Endothelial cell of umbilical vein (primary cell): ENCODE measurements at regions not wholly inside any gene's neighbourhood (a gene's known extent, or its start where the extent isn't known, plus 50 kb on each side); places are given as distances from the start of the nearest gene placed in this dataset.

Source experiments
- BruUV-seq: library from RNA; stranded (reverse); fragments of 400-500 nt; replicated peaks from 2 replicates; lab custom pipeline; 2021; lab: Mats Ljungman, UMichigan
- CTCF ChIA-PET: fragments of 300-600, 350-600 bp; sonication (Branson Sonifier 250); formaldehyde crosslinking; loops from one replicate; lab custom pipeline; 2021; ENCODE audit warnings: antibody characterized with exemption, inconsistent platforms; lab: Charles Lee
- POLR2A ChIA-PET: fragments of 300-600, 350-600 bp; sonication (Branson Sonifier 250); formaldehyde crosslinking; loops from one replicate; lab custom pipeline; 2021; ENCODE audit warnings: antibody characterized with exemption, inconsistent platforms; lab: Charles Lee
- DNase-seq: peaks from one replicate; pipeline ENCODE4 v3.0.0-alpha.2; 2011; ENCODE audit warnings: low read depth, low spot score
- FAIRE-seq: peaks from 2 replicates; lab custom pipeline; 2011; peaks lifted over from hg19 to GRCh38; lab: Jason Lieb, UNC
- H2AFZ ChIP-seq: 2 replicates; pipeline ENCODE4 v1.6.0; 2012; ENCODE audit warnings: low read depth, low read length, control low read depth, inconsistent platforms
- H3K27ac ChIP-seq: 2 replicates; pipeline ENCODE4 v1.5.1; 2011; ENCODE audit warnings: low read depth, mild to moderate bottlenecking, control low read depth, low read length, moderate library complexity; ENCODE audit not compliant: insufficient read depth
- H3K27me3 ChIP-seq, 2 experiments: 2 replicates each; pipeline versions ENCODE4 v1.6.0 to v1.6.1; 2011; ENCODE audit warnings: low read length in 2 of 2, mixed read lengths in 1 of 2; ENCODE audit not compliant: control insufficient read depth in 2 of 2, insufficient read depth in 2 of 2
- H3K36me3 ChIP-seq, 2 experiments: 2 replicates in 1 of 2; 3 replicates in 1 of 2; pipeline ENCODE4 v1.5.1; 2011; ENCODE audit warnings: low read length in 2 of 2, mild to moderate bottlenecking in 1 of 2, moderate library complexity in 1 of 2; ENCODE audit not compliant: control insufficient read depth in 2 of 2, insufficient read depth in 2 of 2; ENCODE audit errors: extremely low read depth in 1 of 2
- H3K4me1 ChIP-seq: 3 replicates; pipeline ENCODE4 v1.5.1; 2011; ENCODE audit warnings: mild to moderate bottlenecking, low read length; ENCODE audit not compliant: control insufficient read depth, insufficient read depth; ENCODE audit errors: extremely low read depth
- H3K4me2 ChIP-seq: 2 replicates; pipeline ENCODE4 v1.6.1; 2011; ENCODE audit warnings: low read length, control low read depth, mixed read lengths; ENCODE audit not compliant: insufficient read depth
- H3K4me3 ChIP-seq, 3 experiments: fragments of 200-600 bp in 1 of 3; sonication (generic), shearing (Covaris generic) in 1 of 3; replicated peaks in 1 of 3; 2 replicates each; pipeline ENCODE4 v1.5.1; 2011 to 2016; ENCODE audit warnings: control low read depth in 3 of 3, low read length in 3 of 3, mild to moderate bottlenecking in 2 of 3, inconsistent platforms in 1 of 3, low read depth in 1 of 3, moderate library complexity in 1 of 3; ENCODE audit not compliant: insufficient read depth in 1 of 3
- H3K79me2 ChIP-seq: 2 replicates; pipeline ENCODE4 v1.6.0; 2012; ENCODE audit warnings: low read length, inconsistent platforms; ENCODE audit not compliant: control insufficient read depth, insufficient read depth
- H3K9ac ChIP-seq: replicated peaks from 2 replicates; pipeline ENCODE3; 2011; ENCODE audit warnings: low read length, control low read depth; ENCODE audit not compliant: insufficient read depth; ENCODE audit errors: extremely low read depth
- H3K9me1 ChIP-seq: replicated peaks from 3 replicates; pipeline ENCODE4 v1.6.0; 2011; ENCODE audit warnings: mild to moderate bottlenecking, low read length; ENCODE audit not compliant: control insufficient read depth, insufficient read depth; ENCODE audit errors: extremely low read depth
- H3K9me3 ChIP-seq: replicated peaks from 2 replicates; pipeline ENCODE4 v1.5.1; 2012; ENCODE audit warnings: low read length, inconsistent platforms; ENCODE audit not compliant: control insufficient read depth, insufficient read depth
- H4K20me1 ChIP-seq: replicated peaks from 2 replicates; pipeline ENCODE3; 2011; ENCODE audit warnings: mild to moderate bottlenecking, low read length; ENCODE audit not compliant: control insufficient read depth, insufficient read depth; ENCODE audit errors: extremely low read depth
- EZH2 ChIP-seq: IDR thresholded peaks from 2 replicates; pipeline ENCODE4 v1.6.1; 2012; ENCODE audit warnings: borderline replicate concordance, low read depth, mild to moderate bottlenecking, moderate library complexity, low read length, inconsistent platforms; ENCODE audit not compliant: severe bottlenecking
- FOS ChIP-seq: IDR thresholded peaks from 2 replicates; pipeline ENCODE4 v1.6.1; 2011; ENCODE audit warnings: mild to moderate bottlenecking, low read length, moderate library complexity, borderline replicate concordance; ENCODE audit not compliant: insufficient read depth
- GATA2 ChIP-seq: IDR thresholded peaks from 2 replicates; pipeline ENCODE4 v1.7.0; 2011; ENCODE audit warnings: low read depth, mild to moderate bottlenecking, moderate library complexity, mixed read lengths, low read length; ENCODE audit not compliant: insufficient read length, insufficient read depth
- JUN ChIP-seq: IDR thresholded peaks from 2 replicates; pipeline ENCODE4 v1.6.1; 2011; ENCODE audit warnings: borderline replicate concordance, low read depth; ENCODE audit not compliant: insufficient read length, insufficient read depth
- MAX ChIP-seq: IDR thresholded peaks from 2 replicates; pipeline ENCODE4 v1.6.1; 2011; ENCODE audit not compliant: insufficient read depth, insufficient read length
- MYC ChIP-seq: IDR thresholded peaks from one replicate; pipeline ENCODE4 v1.6.1; 2011; ENCODE audit warnings: mild to moderate bottlenecking, low read depth, low read length
- POLR2A ChIP-seq: IDR thresholded peaks from 2 replicates; pipeline ENCODE4 v1.6.1; 2012; ENCODE audit warnings: low read depth, mild to moderate bottlenecking, control low read depth, low read length
- POLR2AphosphoS5 ChIP-seq: IDR thresholded peaks from 2 replicates; pipeline ENCODE4 v1.6.1; 2012; ENCODE audit warnings: low read depth, mild to moderate bottlenecking, control low read depth, low read length, moderate library complexity; ENCODE audit not compliant: insufficient read depth
- dilution Hi-C: fragments of 300-500 bp; cut with MboI; formaldehyde crosslinking; loops from one replicate; pipeline ENCODE4 v1.15.0; 2019; ENCODE audit warnings: low sequenced_read_pairs; ENCODE audit not compliant: extremely low pct_ligation_motif_present
- intact Hi-C: fragments of 100-400 bp; cut with micrococcal nuclease; formaldehyde crosslinking; loops from one replicate; pipeline ENCODE4 v1.10.0; 2022
- TF ChIP-seq, protein P1 (sequence below), 2 donors: IDR thresholded peaks; 1 replicate in 1 of 2; 2 replicates in 1 of 2; pipeline ENCODE4 v1.5.1; 2011; ENCODE audit warnings: low read length in 2 of 2, mild to moderate bottlenecking in 2 of 2, moderate library complexity in 2 of 2, control low read depth in 1 of 2, inconsistent platforms in 1 of 2, low read depth in 1 of 2; ENCODE audit not compliant: insufficient read depth in 1 of 2; ENCODE audit errors: extremely low read depth in 1 of 2

DNA sequence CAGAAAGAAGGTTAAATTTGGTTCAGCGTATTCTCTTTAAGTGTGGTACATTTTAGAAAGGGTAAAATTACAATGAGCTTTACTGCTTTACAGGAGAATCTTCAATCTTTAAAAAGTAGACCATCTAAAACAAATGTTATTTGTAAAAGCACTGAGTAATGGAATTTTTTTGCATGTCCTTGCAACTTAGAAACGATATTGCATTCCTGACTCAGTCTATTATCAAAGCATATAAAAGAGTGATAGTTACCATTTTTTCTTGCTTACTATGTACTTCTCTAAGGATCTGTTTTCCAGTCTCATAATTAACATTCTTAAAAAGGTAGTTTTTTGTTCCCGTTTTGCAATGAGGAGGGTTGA is 55.5 kb upstream of the TNFAIP8 start:
- Histone ChIP-seq H4K20me1 (no peaks in the 10 kb centered on the region), H3K36me3 (no peaks in the 10 kb centered on the region), H3K27me3 (no peaks in the 10 kb centered on the region), H3K27ac (no peak overlapping the region), H3K4me2 (no peak overlapping the region), H3K9ac (no peak overlapping the region), H2AFZ (no peak overlapping the region), H3K79me2 (no peaks in the 10 kb centered on the region), H3K9me3 (no peaks in the 10 kb centered on the region), H3K4me1 (peaks cover 31% of the 10 kb centered on the region), H3K4me3 (no peak overlapping the region), H3K9me1 (no peaks in the 10 kb centered on the region)
- dilution Hi-C loops (no loop called here), intact Hi-C loops (no loop called here)
- TF ChIP-seq MYC (no peak), FOS (no peak), MAX (no peak), JUN (no peak), EZH2 (no peak), GATA2 (no peak), POLR2AphosphoS5 (no peak), POLR2A (no peak)
- TF ChIP-seq, protein P1, sequence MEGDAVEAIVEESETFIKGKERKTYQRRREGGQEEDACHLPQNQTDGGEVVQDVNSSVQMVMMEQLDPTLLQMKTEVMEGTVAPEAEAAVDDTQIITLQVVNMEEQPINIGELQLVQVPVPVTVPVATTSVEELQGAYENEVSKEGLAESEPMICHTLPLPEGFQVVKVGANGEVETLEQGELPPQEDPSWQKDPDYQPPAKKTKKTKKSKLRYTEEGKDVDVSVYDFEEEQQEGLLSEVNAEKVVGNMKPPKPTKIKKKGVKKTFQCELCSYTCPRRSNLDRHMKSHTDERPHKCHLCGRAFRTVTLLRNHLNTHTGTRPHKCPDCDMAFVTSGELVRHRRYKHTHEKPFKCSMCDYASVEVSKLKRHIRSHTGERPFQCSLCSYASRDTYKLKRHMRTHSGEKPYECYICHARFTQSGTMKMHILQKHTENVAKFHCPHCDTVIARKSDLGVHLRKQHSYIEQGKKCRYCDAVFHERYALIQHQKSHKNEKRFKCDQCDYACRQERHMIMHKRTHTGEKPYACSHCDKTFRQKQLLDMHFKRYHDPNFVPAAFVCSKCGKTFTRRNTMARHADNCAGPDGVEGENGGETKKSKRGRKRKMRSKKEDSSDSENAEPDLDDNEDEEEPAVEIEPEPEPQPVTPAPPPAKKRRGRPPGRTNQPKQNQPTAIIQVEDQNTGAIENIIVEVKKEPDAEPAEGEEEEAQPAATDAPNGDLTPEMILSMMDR (IDR thresholded peaks at IDR 0.05; ENCODE audit: extremely low read depth in 1 of 2, insufficient read depth in 1 of 2, low read depth in 1 of 2, low read length in 2 of 2), result no peak
- FAIRE-seq (no peak), DNase-seq (no peak)
- ChIA-PET POLR2A (no interaction called here), CTCF (interaction anchor here (1.3 kb wide), 1 partner anchor 34 kb away, joined by 3 read pairs; no protein-coding TSS in a partner anchor)
- no TSS peak for BruUV-seq
